AML-193 (cell line): ENCODE measurements at regions not wholly inside any gene's neighbourhood (a gene's known extent, or its start where the extent isn't known, plus 50 kb on each side); places are given as distances from the start of the nearest gene placed in this dataset.
"Not testable (repeated sequence)": the region's sequence is repeated elsewhere in the genome, so short reads cannot be mapped to it uniquely, and the experiment has no call there.

Experiments used
- DNase-seq, 2 experiments: peaks; one replicate each; lab custom pipeline; 2025; lab: John Stamatoyannopoulos, UW

DNA sequence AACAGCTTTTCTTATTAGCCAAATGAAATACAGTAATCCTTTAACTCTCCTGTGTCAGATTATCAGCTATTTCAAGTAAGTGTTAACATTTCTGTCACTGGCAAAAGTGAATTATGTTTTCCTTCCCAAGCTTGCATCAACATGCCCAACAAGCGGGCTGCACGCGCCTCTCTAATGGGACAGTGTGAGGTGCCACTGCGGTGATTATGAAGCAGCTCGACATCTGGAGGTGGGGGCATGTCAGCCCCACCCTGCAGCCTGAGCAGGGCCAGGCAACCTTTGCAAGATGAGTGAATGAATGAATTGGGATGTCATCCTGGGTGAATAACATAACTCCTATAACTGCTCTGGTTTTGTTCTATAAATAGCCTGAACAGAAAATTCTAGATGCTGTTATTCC is 301.4 kb downstream of the ZNF326 start:
- DNase-seq = no peak

DNA sequence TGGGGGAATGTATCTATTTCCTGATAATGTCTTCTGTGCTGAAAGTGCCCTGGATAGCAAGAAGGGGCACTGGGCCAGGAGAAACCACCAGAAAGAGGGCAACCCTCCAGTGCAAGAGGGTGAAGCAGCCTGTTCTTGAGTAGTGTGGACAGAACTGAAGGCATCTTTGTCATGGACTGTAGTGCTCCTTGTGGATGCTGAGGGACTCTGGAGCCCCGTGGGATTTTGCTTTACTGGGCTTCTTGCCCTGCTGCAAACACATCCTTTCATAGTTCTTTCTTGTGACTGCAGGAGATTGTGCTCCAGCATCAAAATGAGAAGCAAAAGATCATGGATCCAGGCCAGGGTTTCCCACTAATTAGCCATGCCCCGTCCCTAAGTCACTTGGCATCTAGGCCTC is 300.6 kb downstream of the ZNF326 start:
- DNase-seq = no peak

GRCh38 chr1:90291431-90292216 is 296.7 kb downstream of the ZNF326 start:
- DNase-seq = no peak

DNA sequence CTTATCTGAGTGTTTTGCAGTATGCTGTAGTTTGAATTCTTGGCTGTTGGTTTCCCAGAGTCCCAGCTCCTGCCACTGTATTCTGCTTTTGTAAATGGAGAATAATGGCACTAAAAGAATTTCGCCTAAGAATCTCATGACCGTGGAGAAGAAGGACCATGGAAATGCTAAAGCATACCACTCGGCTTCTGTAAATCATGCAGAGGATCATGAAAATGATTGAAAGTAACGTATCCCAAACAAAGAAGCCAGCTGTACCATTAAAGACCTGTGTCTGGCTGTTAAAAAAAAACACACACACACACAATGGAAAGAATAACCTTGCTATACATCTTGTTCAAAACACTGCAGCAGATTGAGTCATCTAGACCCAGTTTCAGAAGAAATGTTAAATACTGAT is 287.9 kb downstream of the ZNF326 start:
- DNase-seq = no peak

DNA sequence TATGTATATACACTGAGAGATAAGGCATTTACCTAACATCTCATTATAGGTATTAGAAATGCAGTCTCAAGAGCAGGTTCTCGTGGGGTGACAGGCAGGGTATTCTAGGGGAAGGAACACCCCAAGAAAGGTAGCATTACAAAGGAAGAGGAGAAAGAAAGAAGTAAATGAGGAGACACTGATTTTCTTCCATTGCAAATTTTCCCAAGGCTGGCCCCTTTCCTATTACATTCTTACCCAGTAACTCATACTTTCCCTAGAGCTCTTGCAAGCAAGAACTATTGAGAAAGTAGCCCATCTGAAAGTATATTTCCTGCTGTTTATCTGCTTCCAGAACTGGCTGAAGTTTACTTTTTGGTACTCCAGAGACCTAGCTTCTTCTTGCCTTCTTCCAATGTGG is 287.0 kb downstream of the ZNF326 start:
- DNase-seq = not testable (repeated sequence)

- no peak for DNase-seq
These were observed 282.4 kb downstream of the ZNF326 start for GRCh38 chr1:90277270-90277669.

DNA sequence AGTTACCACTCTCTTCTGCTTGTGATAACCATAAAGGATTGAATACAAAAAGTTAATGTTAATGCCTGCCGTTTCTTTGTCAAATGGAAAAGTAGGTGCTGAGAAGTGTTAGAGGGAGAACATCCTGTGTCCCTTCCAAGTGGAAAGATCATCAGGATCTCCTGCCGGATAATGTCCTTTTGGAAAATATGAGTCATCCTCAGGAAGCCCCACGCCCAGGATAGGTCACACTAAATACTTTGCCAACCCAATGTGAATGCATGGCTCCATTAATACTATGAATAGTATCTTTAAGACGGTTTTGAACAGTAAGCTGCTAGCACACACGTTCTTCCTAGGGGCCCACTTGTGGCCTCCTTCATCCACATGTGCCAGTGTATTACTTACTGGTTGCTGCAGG is 279.5 kb downstream of the ZNF326 start:
- DNase-seq = no peak

DNA sequence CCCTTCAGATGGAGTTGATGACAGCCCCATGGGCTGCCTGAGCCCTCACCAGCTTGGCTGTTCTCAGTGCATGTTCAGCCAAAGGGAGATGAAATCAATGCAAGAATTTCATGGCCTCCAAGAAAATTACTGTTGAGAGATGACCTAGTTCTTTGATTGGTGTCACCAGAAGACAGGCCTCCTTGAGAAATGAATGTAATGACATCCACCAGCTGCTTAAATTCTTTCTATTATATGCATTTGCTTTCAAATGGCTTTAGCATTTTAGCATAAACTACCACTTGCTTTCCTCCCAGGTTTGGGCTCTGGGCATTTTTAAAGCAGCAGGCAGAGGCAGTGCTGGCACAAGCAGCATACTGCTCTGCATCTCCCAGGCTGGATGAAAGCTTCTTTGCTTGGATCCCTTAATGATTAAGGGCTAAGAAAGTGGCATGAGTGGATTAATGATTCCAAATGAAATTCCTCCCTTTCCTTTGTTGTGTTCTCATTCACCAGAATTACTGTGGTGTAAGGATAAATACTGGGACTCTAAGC is 278.4 kb downstream of the ZNF326 start:
- DNase-seq = no peak

DNA sequence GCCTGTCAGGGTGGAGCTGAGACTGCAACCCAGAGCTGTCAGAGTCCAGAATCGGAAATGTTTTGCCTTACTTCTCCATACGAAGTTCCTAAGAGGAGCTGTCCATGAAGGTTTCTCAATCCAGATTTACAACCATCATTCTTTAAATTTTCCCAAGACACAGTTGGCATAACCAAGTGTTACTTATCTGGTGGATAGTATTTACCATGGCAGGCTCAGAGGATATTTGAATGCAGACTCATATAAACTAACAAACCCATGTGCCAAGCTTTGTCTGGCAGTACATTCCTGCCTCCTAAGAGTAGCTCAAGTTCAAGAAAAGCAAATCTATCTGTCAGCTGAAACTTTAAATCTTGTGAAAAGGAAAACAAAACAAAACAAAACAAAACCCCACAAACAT is 267.9 kb downstream of the ZNF326 start:
- no peak for DNase-seq

DNA sequence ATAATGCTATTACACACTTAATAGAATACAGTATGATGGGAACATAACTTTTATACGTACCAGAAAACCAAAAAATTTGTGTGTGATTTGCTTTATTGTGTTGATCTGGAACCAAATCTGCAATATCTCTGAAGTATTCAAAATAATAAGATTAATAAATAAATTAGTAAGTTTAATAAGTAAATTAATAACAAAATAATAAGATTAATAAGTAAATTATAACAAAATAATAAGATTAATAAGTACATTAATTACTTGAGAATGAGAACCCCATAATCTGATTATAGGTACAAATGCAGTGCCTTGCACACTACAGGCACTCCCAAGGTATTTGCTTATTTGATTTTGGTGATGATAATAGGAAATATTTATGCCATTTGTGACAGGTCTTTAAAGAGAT is 267.4 kb downstream of the ZNF326 start:
- no peak for DNase-seq

GRCh38 chr1:90246069-90246468 is 251.2 kb downstream of the ZNF326 start:
- DNase-seq = no peak

DNA sequence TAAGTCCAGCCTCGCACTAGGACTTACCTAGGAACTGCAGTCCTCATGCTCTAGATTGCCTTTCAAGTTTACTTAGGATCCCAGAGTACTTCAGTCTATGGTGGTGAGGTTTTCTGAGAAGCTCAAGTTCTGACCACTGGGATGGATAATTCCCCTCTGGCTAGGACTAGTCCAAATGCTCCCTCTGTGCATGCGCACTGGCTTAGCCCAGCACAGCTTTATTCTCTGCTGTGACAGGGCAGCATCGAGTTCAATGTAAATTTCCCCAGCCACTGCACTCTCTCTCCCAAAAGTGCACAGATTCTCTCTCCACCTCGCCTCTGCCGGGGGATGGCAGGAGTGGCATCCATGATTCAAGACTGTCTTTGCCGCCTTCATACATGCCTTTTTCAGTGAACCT is 241.6 kb downstream of the ZNF326 start:
- DNase-seq = no peak

DNA sequence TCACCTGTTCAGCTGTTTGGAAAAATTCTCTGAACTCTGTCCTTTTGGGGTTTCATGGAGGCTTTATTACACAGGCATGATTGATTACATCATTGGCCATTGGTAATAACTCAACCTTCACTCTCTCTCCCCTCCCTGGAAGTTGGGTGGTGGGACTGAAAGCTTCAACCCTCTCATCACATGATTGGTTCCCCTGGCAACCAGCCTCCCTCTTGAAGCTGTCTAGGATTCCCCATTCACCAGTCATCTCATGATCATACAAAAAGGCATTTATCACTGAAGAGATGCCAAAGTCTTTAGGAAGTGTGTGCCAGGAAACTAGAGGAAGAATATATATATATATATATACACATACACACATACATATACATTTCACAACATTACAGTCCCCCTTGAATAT is 228.5 kb downstream of the ZNF326 start:
- no peak for DNase-seq

- DNase-seq = no peak
These were observed 226.2 kb downstream of the ZNF326 start for GRCh38 chr1:90220941-90221693.

- no peak for DNase-seq
These were observed 225.6 kb downstream of the ZNF326 start for GRCh38 chr1:90220496-90220895.

DNA sequence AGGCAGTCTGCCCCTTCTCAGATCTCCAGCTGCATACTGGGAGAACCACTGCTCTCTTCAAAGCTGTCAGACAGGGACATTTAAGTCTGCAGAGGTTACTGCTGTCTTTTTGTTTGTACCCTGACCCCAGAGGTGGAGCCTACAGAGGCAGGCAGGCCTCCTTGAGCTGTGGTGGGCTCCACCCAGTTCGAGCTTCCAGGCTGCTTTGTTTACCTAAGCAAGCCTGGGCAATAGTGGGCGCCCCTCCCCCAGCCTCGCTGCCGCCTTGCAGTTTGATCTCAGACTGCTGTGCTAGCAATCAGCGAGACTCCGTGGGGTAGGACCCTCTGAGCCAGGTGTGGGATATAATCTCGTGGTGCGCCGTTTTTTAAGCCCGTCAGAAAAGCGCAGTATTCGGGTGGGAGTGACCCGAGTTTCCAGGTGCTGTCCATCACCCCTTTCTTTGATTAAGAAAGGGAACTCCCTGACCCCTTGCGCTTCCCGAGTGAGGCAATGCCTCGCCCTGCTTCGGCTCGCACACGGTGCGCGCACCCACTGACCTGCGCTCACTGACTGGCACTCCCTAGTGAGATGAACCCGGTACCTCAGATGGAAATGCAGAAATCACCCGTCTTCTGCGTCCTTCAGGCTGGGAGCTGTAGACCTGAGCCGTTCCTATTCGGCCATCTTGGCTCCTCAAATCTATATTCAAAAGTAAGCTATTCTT is 224.4 kb downstream of the ZNF326 start:
- not testable (repeated sequence) for DNase-seq

- DNase-seq = no peak
These were observed 216.0 kb downstream of the ZNF326 start for GRCh38 chr1:90210633-90211491.

DNA sequence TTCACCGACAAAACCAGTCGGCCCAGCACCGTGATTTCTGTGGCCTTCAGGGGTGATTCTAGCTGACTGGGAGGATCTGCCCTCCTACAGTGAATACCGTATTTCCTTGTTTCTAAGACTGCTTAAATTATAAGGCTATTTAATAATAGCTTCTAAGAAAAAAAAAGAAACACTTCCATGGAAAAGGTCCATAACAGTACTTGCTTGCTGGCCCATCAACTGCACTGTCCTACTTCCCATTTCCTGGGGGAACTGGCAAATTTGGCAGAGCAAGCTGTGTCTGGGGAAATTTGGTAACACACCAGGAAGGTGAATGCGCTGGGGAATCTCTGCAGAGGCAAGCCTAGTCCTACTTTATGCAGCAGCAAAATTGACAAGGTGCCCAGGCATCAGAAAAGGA is 214.0 kb downstream of the ZNF326 start:
- no peak for DNase-seq

- no peak for DNase-seq
These were observed 211.3 kb downstream of the ZNF326 start for GRCh38 chr1:90206260-90206659.

GRCh38 chr1:90204780-90205179 is 209.9 kb downstream of the ZNF326 start:
- DNase-seq = no peak

DNA sequence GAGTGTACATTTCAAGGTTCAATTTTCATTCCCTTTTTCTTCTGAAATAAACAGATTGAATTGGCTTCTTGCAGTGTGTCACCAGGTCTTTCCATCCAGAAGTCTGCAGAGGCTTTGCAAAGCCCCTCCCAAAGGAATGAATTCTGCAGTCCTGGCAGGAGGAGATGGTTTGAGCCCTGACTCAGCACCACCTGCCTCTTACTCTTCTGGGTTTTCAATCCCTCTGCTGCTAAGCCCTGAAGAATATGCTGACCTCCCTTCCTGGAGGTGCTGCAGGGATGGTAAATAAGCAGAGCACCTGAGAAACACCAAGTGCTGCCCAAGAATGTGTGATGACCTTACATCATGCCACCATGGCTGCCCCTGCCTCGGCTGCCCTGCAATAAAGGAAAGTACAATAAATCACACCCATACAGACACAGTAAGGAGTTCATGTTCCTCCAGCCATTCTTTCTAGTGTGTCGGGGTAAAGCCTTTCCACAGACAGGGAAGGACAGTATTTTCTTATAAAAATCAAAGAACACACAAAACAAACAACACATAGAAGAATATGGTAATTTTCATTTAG is 209.2 kb downstream of the ZNF326 start:
- DNase-seq = no peak
